HG03097 (cell line): ENCODE measurements at regions not wholly inside any gene's neighbourhood (a gene's known extent, or its start where the extent isn't known, plus 50 kb on each side); places are given as distances from the start of the nearest gene placed in this dataset.
A peak's percentile ranks its signal among the peaks of the same experiment; 100 is the strongest.

ENCODE experiments used
- ATAC-seq: cut with Tn5 transposase; IDR thresholded peaks from one replicate; pipeline ENCODE4 v1.9.1; 2021; ENCODE audit not compliant: unreplicated experiment, low FRiP score

DNA sequence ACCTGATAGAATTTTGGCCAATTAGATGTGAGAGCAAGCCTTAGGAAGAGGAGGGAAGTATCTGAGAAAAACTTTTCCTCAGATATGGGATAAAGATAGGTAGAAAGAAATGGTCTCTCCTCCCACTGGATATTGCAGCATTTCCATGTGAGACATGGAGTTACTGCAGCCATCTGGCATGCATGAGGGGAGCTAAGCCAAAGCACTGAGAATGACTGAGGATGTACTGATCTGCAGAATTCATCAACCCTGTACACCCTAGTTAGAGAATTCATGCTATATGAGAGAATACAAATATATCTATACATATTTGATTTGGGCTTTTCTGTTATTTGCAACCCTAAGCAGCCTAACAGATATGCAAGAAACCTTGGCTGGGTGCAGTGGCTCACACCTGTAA, 52.5 kb upstream of the RPL34 start:
- no peak for ATAC-seq

GRCh38 chr4:108561116-108561515, 59.3 kb upstream of the RPL34 start:
- no peak for ATAC-seq

GRCh38 chr4:108560616-108561015, 59.8 kb upstream of the RPL34 start:
- ATAC-seq: no peak

DNA sequence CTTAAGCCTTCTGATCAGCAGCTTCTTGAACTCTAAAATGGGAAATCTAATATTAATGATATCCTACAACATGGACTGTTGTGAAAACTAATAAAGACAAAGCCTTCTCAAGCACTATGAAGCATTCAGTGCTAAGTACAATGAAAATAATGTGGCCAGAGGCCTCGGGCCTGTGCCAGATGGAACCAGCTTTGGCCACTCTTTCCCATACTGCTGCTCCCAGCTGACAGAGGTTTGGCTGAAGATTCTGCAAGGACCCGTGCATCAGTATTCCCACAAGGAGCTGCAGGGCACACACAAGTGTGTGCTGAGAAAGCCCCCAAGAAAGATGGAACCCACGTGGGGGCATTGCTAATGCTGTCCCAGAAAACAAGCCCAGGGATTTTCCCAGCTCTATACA, 60.5 kb upstream of the RPL34 start:
- ATAC-seq: no peak

- ATAC-seq: no peak
Measured at GRCh38 chr4:108559068-108559793, 61.1 kb upstream of the RPL34 start.

DNA sequence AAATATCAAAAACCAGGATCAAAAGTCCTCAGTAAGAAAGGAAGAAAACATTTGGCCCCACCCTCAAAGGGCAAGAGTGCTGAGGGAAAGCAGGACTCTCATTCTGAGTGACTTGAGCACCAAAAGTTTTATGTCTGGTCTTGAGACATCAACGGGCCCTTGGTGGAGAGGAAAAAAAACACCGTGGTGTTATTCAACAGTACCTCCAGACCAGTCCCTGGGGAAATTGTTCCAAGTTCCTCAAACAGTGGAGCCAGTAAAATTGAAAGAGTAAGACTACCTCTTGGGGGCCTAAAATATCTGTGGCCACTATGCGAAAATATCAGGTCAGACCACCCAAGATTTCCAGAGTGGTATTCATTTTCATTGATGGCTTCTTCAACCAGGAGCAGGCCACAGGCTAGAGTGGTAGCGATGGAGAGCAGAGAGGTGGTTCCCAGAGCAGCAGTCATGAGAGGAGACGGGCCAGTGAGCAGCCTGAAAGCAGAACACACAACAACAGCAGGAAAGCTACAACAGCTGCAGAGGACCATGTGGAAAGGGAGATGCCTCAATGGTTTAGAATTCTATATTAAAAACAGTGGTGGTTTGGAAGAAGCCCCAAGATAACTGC, 63.7 kb upstream of the RPL34 start:
- ATAC-seq: peak; percentile 66

DNA sequence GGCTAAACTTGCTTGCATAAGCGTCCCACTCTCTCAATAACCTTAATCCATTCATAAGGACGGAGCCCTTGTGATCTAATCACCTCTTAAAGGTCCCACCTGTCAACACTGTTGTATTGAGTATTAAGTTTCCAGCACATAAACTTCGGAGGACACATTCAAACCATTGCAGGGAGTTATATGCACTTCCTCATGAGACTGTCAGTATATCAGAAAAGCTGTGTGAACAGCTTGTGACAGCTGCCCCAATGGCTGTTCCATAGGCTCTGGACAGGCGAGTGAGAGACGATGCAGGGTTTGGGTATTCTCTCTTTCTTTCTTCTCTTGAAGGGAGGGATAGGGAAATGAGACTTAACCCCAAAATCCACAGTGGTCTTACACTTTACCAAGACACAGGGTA, 64.2 kb upstream of the RPL34 start:
- ATAC-seq: no peak

DNA sequence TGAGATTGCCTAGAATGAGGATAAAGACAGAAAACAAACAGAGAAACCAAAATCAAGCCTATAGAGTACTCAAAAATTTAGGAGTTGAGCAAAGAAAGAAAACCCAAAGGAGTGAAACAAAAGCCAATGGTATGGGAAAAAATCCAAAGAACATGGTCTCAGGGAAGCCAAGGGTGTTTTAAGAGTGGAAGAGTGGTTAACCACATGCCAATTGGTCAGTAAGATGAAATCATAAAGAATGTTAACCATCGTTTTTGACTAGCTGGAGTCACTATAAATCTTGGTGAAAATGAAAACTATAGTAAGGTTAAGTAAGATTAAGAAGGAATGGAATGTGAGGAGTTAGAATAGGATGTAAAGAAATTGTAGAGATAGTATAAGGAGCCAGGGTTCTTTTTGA, 64.7 kb upstream of the RPL34 start:
- ATAC-seq: no peak

DNA sequence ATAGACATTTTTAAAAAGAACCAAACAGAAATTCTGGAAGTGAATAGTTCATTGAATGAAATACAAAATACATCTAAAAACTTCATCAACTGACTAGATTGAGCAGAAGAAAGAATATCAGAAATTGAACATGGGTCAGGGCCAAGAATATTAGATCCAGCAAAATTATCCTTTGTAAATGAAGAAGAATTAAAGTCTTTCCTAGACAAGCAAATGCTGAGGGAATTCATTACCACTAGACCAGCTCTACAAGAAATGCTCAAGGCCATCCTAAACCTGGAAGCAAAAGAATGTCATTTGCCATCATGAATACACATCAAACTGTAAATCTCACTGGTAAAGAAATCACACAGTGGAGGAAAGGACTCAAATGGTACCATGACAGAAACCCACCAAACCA, 72.7 kb upstream of the RPL34 start:
- no peak for ATAC-seq

GRCh38 chr4:108546728-108547127, 73.6 kb upstream of the RPL34 start:
- no peak for ATAC-seq

- ATAC-seq: no peak
Measured at GRCh38 chr4:108544481-108544880, 75.9 kb upstream of the RPL34 start.

- ATAC-seq: no peak
Measured at GRCh38 chr4:108543359-108543968, 76.9 kb upstream of the RPL34 start.

- no peak for ATAC-seq
Measured at GRCh38 chr4:108540536-108540935, 79.8 kb upstream of the RPL34 start.

- no peak for ATAC-seq
Measured at GRCh38 chr4:108536577-108536976, 83.8 kb upstream of the RPL34 start.

GRCh38 chr4:108535757-108536156, 84.6 kb upstream of the RPL34 start:
- ATAC-seq: no peak

GRCh38 chr4:108533876-108534275, 86.5 kb upstream of the RPL34 start:
- ATAC-seq: no peak

GRCh38 chr4:108533245-108533844, 87.0 kb upstream of the RPL34 start:
- no peak for ATAC-seq

GRCh38 chr4:108532738-108533137, 87.6 kb upstream of the RPL34 start:
- ATAC-seq: no peak

DNA sequence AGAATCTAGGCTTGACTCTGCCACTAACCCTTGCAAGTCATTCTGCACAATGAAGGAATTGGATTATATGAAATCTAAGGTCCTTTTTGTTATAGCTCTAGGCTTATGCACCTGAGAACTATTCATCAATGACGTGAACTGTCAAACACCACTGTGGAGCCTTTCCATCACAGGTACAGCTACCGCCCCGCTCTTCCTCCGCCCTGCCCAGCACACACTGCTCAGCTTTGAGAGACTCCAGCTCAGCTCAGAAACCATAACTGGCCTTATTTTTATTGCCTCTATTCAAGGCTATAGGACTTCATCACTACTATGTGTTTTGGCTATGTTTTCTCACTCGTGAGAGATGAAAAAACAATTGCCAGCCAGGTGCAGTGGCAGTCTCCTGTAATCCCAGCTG, 88.2 kb upstream of the RPL34 start:
- no peak for ATAC-seq

DNA sequence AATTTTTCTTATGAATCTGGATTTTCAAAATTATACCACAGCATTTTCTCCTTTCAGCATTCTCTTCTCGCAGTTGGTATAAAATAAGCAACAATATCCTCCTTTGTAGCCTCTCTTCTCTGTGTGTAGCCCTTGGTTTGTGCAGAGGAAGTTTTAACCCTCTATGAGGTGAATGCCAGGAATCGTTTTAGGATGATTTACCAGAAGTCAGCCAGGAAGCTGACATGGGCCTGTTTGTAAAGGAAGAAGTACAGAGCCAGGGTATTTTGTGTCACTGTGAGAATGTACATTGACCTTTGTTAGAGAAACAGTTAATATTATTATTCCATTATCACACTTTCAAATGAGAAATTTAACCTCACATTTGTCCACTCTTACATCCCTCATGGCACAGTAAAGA, 88.9 kb upstream of the RPL34 start:
- no peak for ATAC-seq

DNA sequence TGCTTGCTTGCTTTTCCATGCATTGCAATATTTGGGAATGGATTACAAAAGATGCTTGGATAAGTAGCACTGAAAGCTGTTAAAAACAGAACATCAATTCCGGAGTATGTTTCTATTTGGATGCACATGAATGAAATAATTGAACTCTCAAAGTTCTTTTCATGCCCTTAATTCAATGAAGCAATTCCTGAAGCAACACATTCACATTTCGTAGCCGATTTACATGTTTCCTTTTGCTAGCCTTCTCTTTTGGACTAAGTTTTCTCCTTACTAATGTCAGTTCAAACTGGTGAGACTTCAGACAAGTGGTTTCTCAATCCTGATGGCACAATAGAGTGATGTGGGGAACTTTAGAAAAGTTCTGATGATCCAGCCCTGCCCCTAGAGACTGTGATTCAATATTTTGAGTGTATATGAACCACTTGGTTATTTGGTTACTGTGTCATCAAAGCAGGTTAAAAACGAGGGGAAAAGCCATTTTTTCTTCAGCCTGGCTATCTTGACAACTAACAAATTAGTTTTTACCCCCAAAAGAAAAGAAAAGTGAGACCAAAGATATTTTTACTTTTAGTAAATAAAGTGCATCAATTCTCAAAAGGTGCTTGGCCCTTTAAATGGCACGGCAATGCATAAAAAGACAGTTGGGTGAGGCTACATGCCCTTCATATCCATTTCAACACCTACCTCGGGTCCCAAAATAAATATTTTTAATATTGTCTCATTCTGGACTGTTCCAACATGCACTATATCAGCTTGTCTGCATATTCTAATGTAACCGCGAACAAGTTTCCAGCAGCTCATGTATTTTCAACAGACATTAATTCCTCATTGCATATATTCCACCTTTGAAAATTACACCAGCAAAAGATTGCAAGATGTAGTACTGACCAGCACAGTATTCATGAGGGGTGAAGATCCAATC, 90.1 kb upstream of the RPL34 start:
- ATAC-seq: no peak
